ENCODE measurements at regions not wholly inside any gene's neighbourhood (a gene's known extent, or its start where the extent isn't known, plus 50 kb on each side); places are given as distances from the start of the nearest gene placed in this dataset.

- peaks cover 17% of the 10 kb centered on the region for H3K4me1 ChIP-seq
- no peaks in the 10 kb centered on the region for H3K36me3 ChIP-seq
- peaks cover 9% of the 10 kb centered on the region for H3K4me1 Mint-ChIP-seq
- H3K79me2 ChIP-seq (ENCODE audit: low read depth): no peaks in the 10 kb centered on the region
- H3K9ac ChIP-seq: no peak overlapping the region
- no peaks in the 10 kb centered on the region for H3K9me3 Mint-ChIP-seq
- no peak overlapping the region for H2AFZ ChIP-seq (replicated peaks)
- no peak overlapping the region for H3K4me2 ChIP-seq
- H3K27me3 ChIP-seq: no peaks in the 10 kb centered on the region
- H3K4me3 Mint-ChIP-seq: no peak overlapping the region
- no peaks in the 10 kb centered on the region for H3K36me3 Mint-ChIP-seq
- H3K27me3 Mint-ChIP-seq (ENCODE audit: insufficient read depth, low read depth): no peaks in the 10 kb centered on the region
- H3K4me3 ChIP-seq: no peak overlapping the region
- DNase-seq (ENCODE audit: low spot score): no peak
- H4K20me1 ChIP-seq (ENCODE audit: low read depth): no peaks in the 10 kb centered on the region
- H3K27ac Mint-ChIP-seq: no peak overlapping the region
- no peak for TF ChIP-seq EZH2phosphoT487 (IDR thresholded peaks at IDR 0.05)
- no peak for TF ChIP-seq CTCF (IDR thresholded peaks at IDR 0.05)
- no peak for TF ChIP-seq EZH2 (IDR thresholded peaks at IDR 0.05)
- H3K27ac ChIP-seq: no peak overlapping the region
- H3K9me3 ChIP-seq (ENCODE audit: low read depth): no peaks in the 10 kb centered on the region
- H3F3A ChIP-seq (ENCODE audit: low read depth): no peaks in the 10 kb centered on the region
These were observed 169.5 kb upstream of the NTF3 start for GRCh38 chr12:5262450-5262849.

- H3K4me1 ChIP-seq: peaks cover 14% of the 10 kb centered on the region
- no peaks in the 10 kb centered on the region for H3K27me3 Mint-ChIP-seq (ENCODE audit: insufficient read depth, low read depth)
- no peaks in the 10 kb centered on the region for H3K36me3 ChIP-seq
- H3K4me2 ChIP-seq: no peak overlapping the region
- H4K20me1 ChIP-seq (ENCODE audit: low read depth): no peaks in the 10 kb centered on the region
- no peak overlapping the region for H3K27ac Mint-ChIP-seq
- no peak overlapping the region for H3K4me3 ChIP-seq
- DNase-seq (ENCODE audit: low spot score): no peak
- H3K79me2 ChIP-seq (ENCODE audit: low read depth): no peaks in the 10 kb centered on the region
- H3K27me3 ChIP-seq: no peaks in the 10 kb centered on the region
- peaks cover 6% of the 10 kb centered on the region for H3K4me1 Mint-ChIP-seq
- no peaks in the 10 kb centered on the region for H3F3A ChIP-seq (ENCODE audit: low read depth)
- H3K9ac ChIP-seq: no peak overlapping the region
- no peaks in the 10 kb centered on the region for H3K9me3 ChIP-seq (ENCODE audit: low read depth)
- H3K36me3 Mint-ChIP-seq: no peaks in the 10 kb centered on the region
- TF ChIP-seq CTCF (IDR thresholded peaks at IDR 0.05): no peak
- no peak for TF ChIP-seq EZH2phosphoT487 (IDR thresholded peaks at IDR 0.05)
- no peak for TF ChIP-seq EZH2 (IDR thresholded peaks at IDR 0.05)
- H2AFZ ChIP-seq (replicated peaks): no peak overlapping the region
- no peak overlapping the region for H3K4me3 Mint-ChIP-seq
- H3K27ac ChIP-seq: no peak overlapping the region
- no peaks in the 10 kb centered on the region for H3K9me3 Mint-ChIP-seq
These were observed 169.0 kb upstream of the NTF3 start for GRCh38 chr12:5262885-5263284.

- no peak overlapping the region for H3K27ac Mint-ChIP-seq
- H3K4me1 ChIP-seq: peaks cover 13% of the 10 kb centered on the region
- H2AFZ ChIP-seq (replicated peaks): no peak overlapping the region
- no peak overlapping the region for H3K4me3 Mint-ChIP-seq
- no peaks in the 10 kb centered on the region for H3K27me3 ChIP-seq
- H3K36me3 ChIP-seq: no peaks in the 10 kb centered on the region
- H3K79me2 ChIP-seq (ENCODE audit: low read depth): no peaks in the 10 kb centered on the region
- no peak overlapping the region for H3K4me3 ChIP-seq
- H3K36me3 Mint-ChIP-seq: no peaks in the 10 kb centered on the region
- no peaks in the 10 kb centered on the region for H3K9me3 ChIP-seq (ENCODE audit: low read depth)
- peaks cover under 1% of the 10 kb centered on the region for H3K4me1 Mint-ChIP-seq
- H3K27ac ChIP-seq: no peak overlapping the region
- H3F3A ChIP-seq (ENCODE audit: low read depth): no peaks in the 10 kb centered on the region
- TF ChIP-seq EZH2phosphoT487 (IDR thresholded peaks at IDR 0.05) (no peak), CTCF (IDR thresholded peaks at IDR 0.05) (no peak), EZH2 (IDR thresholded peaks at IDR 0.05) (no peak)
- H3K9ac ChIP-seq: no peak overlapping the region
- no peaks in the 10 kb centered on the region for H3K9me3 Mint-ChIP-seq
- DNase-seq (ENCODE audit: low spot score): no peak
- no peak overlapping the region for H3K4me2 ChIP-seq
- H4K20me1 ChIP-seq (ENCODE audit: low read depth): no peaks in the 10 kb centered on the region
- H3K27me3 Mint-ChIP-seq (ENCODE audit: insufficient read depth, low read depth): no peaks in the 10 kb centered on the region
These were observed 167.9 kb upstream of the NTF3 start for GRCh38 chr12:5264006-5264405.
